HT1080 (cell line): ENCODE measurements at regions not wholly inside any gene's neighbourhood (a gene's known extent, or its start where the extent isn't known, plus 50 kb on each side); places are given as distances from the start of the nearest gene placed in this dataset.
A peak's percentile ranks its signal among the peaks of the same experiment; 100 is the strongest.

Experiments
- DNase-seq: peaks from one replicate; pipeline ENCODE4 v3.0.0-alpha.2; 2015; ENCODE audit warnings: low read depth

DNA sequence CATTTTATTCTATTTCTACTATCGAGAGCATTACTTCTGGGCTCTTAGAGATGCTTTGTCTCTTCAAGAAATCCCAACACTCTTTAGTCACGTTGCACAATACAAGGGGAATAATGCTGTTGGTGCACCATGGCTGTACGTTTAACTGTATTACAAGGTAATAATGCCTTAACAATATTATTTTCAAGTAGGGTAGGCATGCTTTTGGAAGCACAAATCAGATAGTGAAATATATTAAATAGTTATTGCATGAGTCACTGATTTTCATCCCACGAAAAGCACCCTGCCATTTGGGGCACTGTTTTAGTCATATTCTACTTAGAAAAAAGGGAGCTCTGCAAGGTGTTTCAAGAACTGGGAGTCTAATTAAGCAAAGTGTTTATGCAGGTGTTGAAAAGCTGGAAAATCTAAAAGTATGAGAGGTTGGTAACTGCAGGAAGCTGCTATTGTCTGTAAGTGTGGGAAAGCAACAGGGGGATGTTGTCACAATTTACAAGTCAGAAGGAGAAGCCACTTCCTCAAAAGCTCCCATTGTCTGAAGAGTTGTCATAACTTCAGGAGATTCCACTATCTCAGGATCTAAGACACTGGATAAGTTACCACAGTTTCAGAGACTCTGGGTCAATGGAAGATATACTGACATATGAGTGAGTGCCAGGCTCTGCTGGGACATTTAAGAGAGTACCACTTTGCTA is 218.2 kb downstream of the JRKL start:
- peak; percentile 13 for DNase-seq

DNA sequence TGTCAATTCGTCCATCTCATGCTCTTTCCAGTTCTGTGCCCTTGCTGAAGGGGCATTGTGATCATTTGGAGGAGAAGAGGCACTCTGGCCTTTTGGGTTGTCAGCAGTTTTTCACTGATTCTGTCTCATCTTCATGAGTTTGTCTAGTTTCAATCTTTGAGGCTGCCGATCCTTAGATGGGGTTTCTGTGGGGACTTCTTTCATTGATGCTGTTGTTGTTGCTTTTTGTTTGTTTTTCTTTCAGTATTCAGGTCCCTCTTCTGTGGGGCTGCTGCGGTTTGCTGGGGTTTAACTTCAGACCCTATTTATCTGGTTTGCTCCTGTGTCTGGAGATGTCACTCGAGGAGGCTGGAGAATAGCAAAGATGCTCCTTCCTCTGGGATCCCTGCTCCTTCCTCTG is 224.3 kb downstream of the JRKL start:
- DNase-seq: no peak

GRCh38 chr11:96614846-96615245 is 225.0 kb downstream of the JRKL start:
- DNase-seq: no peak

- no peak for DNase-seq
These were observed 230.7 kb downstream of the JRKL start for GRCh38 chr11:96620464-96621044.

- no peak for DNase-seq
These were observed 231.3 kb downstream of the JRKL start for GRCh38 chr11:96621161-96621560.

- no peak for DNase-seq
These were observed 232.3 kb downstream of the JRKL start for GRCh38 chr11:96622026-96622634.

DNA sequence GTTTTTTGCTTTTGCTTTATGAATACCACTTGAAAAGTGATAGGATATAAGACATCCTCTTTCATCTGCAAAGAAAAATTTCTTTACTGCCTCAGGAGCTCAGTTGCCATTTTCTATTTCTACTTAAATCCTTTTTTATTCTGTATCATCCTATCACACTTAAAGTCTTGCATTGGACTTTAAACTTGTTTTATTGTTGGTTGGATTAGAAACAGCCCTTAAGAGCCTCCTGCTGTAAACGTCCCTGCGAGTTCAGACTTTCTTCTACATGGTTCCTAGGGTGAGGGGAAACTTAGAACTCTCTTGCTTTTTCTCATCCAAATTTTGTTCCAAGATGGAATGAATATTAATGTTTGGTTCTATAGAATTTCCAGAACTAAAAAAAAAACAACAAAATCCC is 234.3 kb downstream of the JRKL start:
- DNase-seq: no peak

GRCh38 chr11:96627376-96627775 is 237.6 kb downstream of the JRKL start:
- DNase-seq: no peak

DNA sequence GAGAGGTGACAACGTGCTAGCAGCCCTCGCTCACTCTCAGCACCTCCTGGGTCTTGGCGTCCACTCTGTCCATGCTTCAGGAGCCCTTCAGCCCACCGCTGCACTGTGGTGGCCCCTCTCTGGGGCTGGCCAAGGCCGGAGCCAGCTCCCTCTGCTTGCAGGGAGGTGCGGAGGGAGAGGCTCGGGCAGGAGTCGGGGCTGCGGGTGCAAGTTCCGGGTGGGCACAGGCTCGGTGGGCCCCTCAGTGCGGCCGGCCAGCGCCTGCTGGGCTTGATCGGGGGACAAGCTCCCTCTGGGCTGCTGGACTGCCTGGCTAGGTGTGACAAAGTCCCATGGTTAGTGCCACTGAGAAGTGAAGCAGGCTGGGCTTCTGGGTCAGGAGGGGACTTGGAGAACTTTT is 245.8 kb downstream of the JRKL start:
- no peak for DNase-seq

GRCh38 chr11:96641261-96641660 is 251.4 kb downstream of the JRKL start:
- no peak for DNase-seq

- no peak for DNase-seq
These were observed 252.8 kb downstream of the JRKL start for GRCh38 chr11:96642583-96642982.

DNA sequence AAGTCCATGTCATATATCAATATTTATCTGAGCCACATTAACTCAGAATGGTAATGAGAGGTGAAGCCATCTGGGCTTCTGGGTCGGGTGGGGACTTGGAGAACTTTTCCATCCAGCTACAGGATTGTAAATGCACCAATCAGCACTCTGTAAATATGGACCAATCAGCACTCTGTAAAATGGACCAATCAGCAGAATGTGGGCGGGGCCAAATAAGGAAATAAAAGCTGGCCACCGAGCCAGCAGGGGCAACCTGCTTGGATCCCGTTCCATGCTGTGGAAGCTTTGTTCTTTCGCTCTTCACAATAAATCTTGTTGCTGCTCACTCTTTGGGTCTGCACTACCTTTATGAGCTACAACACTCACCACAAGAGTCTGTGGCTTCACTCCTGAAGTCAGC is 253.4 kb downstream of the JRKL start:
- no peak for DNase-seq

DNA sequence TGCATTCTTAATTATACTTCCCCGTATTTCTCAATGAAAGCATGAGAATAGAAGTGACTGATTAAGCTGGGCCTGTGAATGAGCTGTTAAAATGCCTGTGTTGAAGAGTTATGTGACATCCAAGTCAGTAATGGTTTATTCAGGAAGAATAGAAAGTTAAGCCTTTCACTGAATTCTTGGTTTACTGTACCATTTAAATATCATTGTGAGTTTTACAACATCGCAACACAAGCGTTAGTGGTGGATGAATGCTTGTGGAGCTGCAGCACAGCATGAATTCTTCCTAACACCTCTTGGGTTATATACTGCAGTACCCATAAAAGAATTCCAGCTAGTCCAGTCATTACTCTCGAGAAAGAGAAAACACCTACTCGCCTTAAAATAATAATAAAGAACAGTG is 257.8 kb downstream of the JRKL start:
- DNase-seq: no peak

DNA sequence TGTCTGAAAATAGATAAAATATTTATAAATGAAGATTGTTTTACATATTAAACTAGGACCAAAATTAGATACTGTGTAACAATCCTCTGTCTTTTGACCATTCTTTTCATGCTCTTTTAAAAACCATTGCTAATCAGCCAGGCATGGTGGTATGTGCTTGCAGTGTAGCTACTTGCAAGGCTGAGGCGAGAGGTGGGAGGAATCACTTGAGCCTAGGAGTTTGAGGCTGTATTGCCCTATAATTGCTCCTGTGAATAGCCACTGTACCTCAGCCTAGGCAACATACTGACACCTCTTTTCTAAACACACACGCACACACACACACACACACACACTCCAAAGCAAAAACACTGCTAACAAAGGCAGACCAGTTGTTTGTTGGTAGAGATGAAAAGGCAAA is 259.2 kb downstream of the JRKL start:
- DNase-seq: no peak

GRCh38 chr11:96652516-96652915 is 262.7 kb downstream of the JRKL start:
- no peak for DNase-seq

DNA sequence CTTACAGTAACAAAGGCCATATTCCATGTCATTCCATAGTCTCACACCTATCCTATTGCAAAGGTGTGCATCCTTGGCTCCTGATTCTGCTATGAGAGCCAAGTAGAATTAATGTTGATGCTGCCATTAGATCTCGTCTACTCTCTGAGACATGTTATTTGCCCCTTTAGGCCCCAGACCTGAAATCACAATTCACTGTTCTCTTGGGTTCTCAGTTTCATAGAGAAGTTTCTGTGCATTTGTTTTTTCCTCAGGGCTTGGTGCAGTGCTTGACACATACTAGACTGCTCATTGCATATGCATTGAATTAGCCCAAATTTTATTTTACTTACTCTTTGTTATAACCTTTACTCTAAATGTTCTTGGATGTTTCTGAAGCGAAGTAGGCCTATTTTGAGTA is 265.7 kb downstream of the JRKL start:
- DNase-seq: no peak

- no peak for DNase-seq
These were observed 268.6 kb downstream of the JRKL start for GRCh38 chr11:96658436-96658835.

GRCh38 chr11:96664110-96664509 is 274.3 kb downstream of the JRKL start:
- no peak for DNase-seq

GRCh38 chr11:96680211-96681018 is 290.6 kb downstream of the JRKL start:
- DNase-seq: no peak

DNA sequence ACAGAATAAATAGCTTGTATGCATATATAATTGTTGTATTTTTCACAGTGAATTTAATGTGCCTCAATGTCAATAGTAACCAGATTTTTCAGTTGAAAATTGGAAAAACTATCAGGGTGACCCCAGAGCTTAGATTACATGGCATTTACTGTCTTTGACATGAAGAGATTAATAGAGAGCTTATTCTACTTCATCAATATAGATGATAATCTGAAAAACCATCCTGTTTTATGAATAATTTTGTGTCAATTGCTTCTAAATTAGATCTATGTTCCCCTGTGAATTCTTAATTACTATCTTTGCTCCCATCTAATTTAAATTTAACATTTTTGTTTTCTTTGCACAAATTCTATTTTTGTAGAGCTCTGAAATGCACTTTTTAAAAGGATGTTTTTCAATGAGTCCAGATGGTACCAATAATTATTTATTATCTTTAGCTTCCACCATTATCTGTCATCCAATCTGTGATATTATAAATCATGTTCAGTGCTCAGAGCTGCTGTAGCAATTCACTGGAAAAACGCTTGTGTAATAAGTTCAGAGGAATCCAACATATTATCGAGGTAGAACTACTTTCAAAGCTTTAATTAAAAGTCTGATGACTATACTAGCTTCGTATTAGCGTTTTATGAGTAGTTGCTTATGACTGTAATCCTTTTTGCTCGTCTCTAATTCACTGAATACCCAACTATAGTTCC is 291.4 kb downstream of the JRKL start:
- no peak for DNase-seq

- no peak for DNase-seq
These were observed 304.5 kb downstream of the JRKL start for GRCh38 chr11:96694338-96694737.

DNA sequence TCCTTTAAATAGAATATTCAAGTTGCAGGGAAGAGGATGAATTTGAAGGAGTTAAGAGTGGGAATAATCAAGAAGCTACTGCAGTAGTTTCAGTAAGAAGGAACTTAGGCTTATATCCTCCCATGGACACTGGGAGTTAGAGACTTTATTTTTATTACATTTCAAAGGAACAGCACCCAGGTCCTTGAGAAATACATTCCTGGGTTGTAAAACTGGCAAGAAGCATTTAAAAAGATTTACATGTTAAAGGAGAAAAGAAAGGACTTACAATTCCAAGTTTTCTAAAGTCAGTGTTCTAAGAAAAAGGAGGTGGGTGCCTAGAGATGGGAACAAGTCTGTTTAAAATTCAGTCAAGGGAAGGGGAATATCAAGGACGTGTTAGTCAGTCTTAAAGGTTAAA is 306.9 kb downstream of the JRKL start:
- DNase-seq: no peak
